Kidney (tissue), 13 donors: ENCODE measurements at regions not wholly inside any gene's neighbourhood (a gene's known extent, or its start where the extent isn't known, plus 50 kb on each side); places are given as distances from the start of the nearest gene placed in this dataset.

Experiments
- DNase-seq, 5 donors: peaks; one replicate each; pipeline ENCODE4 v3.0.0-alpha.2; 2013 to 2020
- FAIRE-seq: peaks from 2 replicates; lab custom pipeline; 2012; peaks lifted over from hg19 to GRCh38; lab: Jason Lieb, UNC
- H3K27ac ChIP-seq, 2 donors: one replicate each; pipeline ENCODE4 v1.7.0; 2013; ENCODE audit warnings: low read depth in 2 of 2, low read length in 2 of 2, inconsistent platforms in 1 of 2
- H3K27me3 ChIP-seq: one replicate; pipeline ENCODE4 v1.7.1; 2013; ENCODE audit warnings: low read length, inconsistent platforms; ENCODE audit not compliant: control insufficient read depth, insufficient read depth
- H3K36me3 ChIP-seq, 3 donors: one replicate each; pipeline versions ENCODE4 v1.7.0 to v1.7.1; 2013; ENCODE audit warnings: low read length in 3 of 3, control low read depth in 1 of 3, inconsistent platforms in 1 of 3; ENCODE audit not compliant: insufficient read depth in 3 of 3, control insufficient read depth in 2 of 3
- H3K4me1 ChIP-seq, 3 donors: one replicate each; pipeline versions ENCODE4 v1.7.0 to v1.7.1; 2013; ENCODE audit warnings: low read length in 3 of 3, inconsistent platforms in 1 of 3, low read depth in 1 of 3; ENCODE audit not compliant: control insufficient read depth in 2 of 3, insufficient read depth in 2 of 3
- H3K4me3 ChIP-seq, 3 donors: one replicate each; pipeline versions ENCODE4 v1.7.0 to v1.8.1; 2013; ENCODE audit warnings: low read length in 3 of 3, control low read depth in 1 of 3, inconsistent platforms in 1 of 3
- H3K9ac ChIP-seq, 3 donors: one replicate each; pipeline versions ENCODE4 v1.7.0 to v1.7.1; 2013; ENCODE audit warnings: low read length in 3 of 3, control low read depth in 1 of 3, inconsistent platforms in 1 of 3
- H3K9me3 ChIP-seq, 3 donors: one replicate each; pipeline versions ENCODE4 v1.7.0 to v1.7.1; 2013; ENCODE audit warnings: low read length in 3 of 3, control low read depth in 1 of 3, inconsistent platforms in 1 of 3; ENCODE audit not compliant: control insufficient read depth in 2 of 3, insufficient read depth in 1 of 3
- CTCF ChIP-seq: IDR thresholded peaks from 3 replicates; pipeline ENCODE4 v1.5.1; 2012; ENCODE audit warnings: mild to moderate bottlenecking, moderate library complexity, borderline replicate concordance; ENCODE audit not compliant: insufficient read depth; ENCODE audit errors: extremely low read depth
- intact Hi-C: fragments of 100-400 bp; cut with DNase I; formaldehyde crosslinking; loops from one replicate; pipeline ENCODE4 v1.11.1; 2022
- donor health status: control.
- donor health status: control.
- donor health status: control.
- donor health status: control.
- donor health status: control.
- donor health status: DM: yes; HTN: yes; CAD: no.
- donor health status: Normal renal cell carcinoma (clear cell type).

DNA sequence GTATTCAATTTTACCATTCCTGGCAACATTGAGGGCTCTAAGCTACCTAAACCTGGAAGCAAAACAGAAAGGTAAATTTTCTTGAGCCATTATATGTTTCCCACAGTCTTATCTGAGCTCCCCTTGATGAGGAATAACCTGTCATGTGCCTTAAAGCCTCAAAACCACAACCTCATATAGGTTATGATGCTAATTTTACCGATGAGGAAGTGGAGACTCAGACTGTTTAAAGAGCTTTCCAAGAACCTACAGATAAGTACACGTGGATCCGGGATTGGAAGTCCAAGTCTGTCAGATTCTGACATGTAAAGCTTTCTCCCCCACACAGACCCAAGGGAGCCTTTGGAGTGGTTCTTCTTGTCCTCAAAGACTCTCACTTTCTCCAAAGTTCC lies 140.5 kb downstream of the SEMA6D start:
- FAIRE-seq (no peak), DNase-seq (no peak)
- Histone ChIP-seq H3K27me3 (no peaks in the 10 kb centered on the region), H3K9me3 (no peaks in the 10 kb centered on the region), H3K36me3 (no peaks in the 10 kb centered on the region), H3K9ac (peak overlapping the region in 1 of 3 donors; percentile 41), H3K4me3 (no peak overlapping the region), H3K27ac (peak overlapping the region; percentile 5 to 55), H3K4me1 (no peaks in the 10 kb centered on the region)
- no peak for TF ChIP-seq CTCF
- intact Hi-C loops, result no loop called here

DNA sequence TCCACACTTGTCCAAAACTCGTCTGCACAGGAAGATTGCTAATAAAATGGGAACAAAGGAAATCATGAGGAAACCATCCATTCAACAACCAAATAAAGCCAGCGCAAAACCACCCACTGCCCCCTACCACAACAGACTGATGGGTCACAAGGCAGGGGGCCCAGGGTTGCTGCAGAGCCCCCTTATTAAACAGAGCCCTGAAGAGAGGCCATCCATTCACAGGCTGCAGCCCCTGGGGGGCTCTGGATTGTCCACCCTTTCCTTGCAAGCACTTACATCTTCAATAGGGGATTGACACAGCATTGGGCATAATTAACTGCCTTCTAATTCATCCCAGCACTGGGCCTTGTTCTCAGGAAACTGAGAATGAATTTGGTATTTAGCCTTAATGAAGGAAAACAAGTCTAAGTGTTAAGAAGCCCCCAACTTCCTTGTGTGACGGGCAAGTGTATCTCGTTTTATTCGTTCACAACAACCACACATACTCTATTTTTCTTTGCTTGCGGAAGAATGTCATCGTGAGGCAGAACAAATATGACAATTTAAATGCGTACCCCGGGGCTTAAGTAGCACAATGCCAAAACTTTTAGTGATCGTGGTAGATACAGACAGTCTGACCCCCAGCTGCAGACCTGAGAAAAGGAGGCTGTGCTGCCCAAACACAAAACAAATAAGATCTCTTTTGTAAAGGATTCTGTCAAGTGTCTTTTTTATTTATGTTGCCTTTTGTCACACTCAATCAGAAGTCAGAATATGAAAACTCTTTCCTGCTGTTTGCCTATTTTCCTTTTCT lies 144.0 kb downstream of the SEMA6D start:
- TF ChIP-seq CTCF, result no peak
- FAIRE-seq, result no peak

GRCh38 chr15:47862402-47862801 lies 145.1 kb downstream of the SEMA6D start:
- TF ChIP-seq CTCF, result no peak
- no peak for FAIRE-seq

More for the DNA sequence above, 144.0 kb downstream of the SEMA6D start:
- no peaks in the 10 kb centered on the region for H3K36me3 ChIP-seq
- no peaks in the 10 kb centered on the region for H3K27me3 ChIP-seq
- no peak overlapping the region for H3K9ac ChIP-seq
- intact Hi-C loops, result no loop called here
- DNase-seq, result no peak
- no peak overlapping the region for H3K27ac ChIP-seq
- no peaks in the 10 kb centered on the region for H3K4me1 ChIP-seq
- no peak overlapping the region for H3K4me3 ChIP-seq
- H3K9me3 ChIP-seq, result no peaks in the 10 kb centered on the region

More at GRCh38 chr15:47862402-47862801, 145.1 kb downstream of the SEMA6D start:
- Histone ChIP-seq H3K9ac (no peak overlapping the region), H3K27ac (no peak overlapping the region), H3K27me3 (no peaks in the 10 kb centered on the region), H3K4me3 (no peak overlapping the region), H3K36me3 (no peaks in the 10 kb centered on the region), H3K9me3 (no peaks in the 10 kb centered on the region), H3K4me1 (no peaks in the 10 kb centered on the region)
- DNase-seq, result no peak
- intact Hi-C loops, result no loop called here
